ENCODE measurements at regions not wholly inside any gene's neighbourhood (a gene's known extent, or its start where the extent isn't known, plus 50 kb on each side); places are given as distances from the start of the nearest gene placed in this dataset.

DNA sequence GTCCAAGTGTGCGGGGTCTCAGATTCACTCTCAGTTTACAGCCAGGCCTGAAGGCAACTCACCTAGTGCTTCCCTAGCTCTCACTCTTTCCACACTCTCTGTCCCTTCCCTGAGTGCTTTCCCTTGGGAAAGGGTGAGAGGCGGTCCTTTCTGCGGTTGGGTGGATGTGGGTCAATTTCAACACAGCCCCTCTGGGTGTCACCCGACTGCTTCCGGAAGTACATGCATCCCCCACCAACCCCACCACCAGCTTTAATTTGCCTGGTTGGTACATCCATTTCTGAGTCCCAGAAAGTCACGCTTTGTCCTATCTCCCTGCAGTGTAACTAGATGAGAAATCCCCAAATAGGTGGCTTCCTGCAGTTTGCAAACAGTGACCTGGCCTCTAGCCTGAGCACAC, 307.3 kb upstream of the MEIS1 start:
- no peak overlapping the region for H3K4me3 ChIP-seq (ENCODE audit: insufficient read depth, low read length)
- no peaks in the 10 kb centered on the region for H3K9me3 ChIP-seq (ENCODE audit: low read depth, low read length)
- H3K27me3 ChIP-seq (ENCODE audit: insufficient read depth, low read length) = no peaks in the 10 kb centered on the region
- no peak overlapping the region for H3K27ac ChIP-seq (ENCODE audit: low read depth, low read length)
- no peak for DNase-seq (ENCODE audit: insufficient read length, low spot score, missing footprints)
- no peaks in the 10 kb centered on the region for H3K4me1 ChIP-seq (ENCODE audit: insufficient read depth, low read length)
- no peak overlapping the region for H3K4me2 ChIP-seq (ENCODE audit: insufficient read depth, low read length)
- no peaks in the 10 kb centered on the region for H3K79me2 ChIP-seq (ENCODE audit: insufficient read depth, low read length)
- TF ChIP-seq, protein P1, sequence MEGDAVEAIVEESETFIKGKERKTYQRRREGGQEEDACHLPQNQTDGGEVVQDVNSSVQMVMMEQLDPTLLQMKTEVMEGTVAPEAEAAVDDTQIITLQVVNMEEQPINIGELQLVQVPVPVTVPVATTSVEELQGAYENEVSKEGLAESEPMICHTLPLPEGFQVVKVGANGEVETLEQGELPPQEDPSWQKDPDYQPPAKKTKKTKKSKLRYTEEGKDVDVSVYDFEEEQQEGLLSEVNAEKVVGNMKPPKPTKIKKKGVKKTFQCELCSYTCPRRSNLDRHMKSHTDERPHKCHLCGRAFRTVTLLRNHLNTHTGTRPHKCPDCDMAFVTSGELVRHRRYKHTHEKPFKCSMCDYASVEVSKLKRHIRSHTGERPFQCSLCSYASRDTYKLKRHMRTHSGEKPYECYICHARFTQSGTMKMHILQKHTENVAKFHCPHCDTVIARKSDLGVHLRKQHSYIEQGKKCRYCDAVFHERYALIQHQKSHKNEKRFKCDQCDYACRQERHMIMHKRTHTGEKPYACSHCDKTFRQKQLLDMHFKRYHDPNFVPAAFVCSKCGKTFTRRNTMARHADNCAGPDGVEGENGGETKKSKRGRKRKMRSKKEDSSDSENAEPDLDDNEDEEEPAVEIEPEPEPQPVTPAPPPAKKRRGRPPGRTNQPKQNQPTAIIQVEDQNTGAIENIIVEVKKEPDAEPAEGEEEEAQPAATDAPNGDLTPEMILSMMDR (IDR thresholded peaks at IDR 0.05; ENCODE audit: extremely low read depth, low read depth, low read length) = no peak
- H3K36me3 ChIP-seq (ENCODE audit: insufficient read depth, low read length) = no peaks in the 10 kb centered on the region
- H4K20me1 ChIP-seq (ENCODE audit: insufficient read depth, low read length) = no peaks in the 10 kb centered on the region
- H2AFZ ChIP-seq (ENCODE audit: low read length) = no peak overlapping the region

DNA sequence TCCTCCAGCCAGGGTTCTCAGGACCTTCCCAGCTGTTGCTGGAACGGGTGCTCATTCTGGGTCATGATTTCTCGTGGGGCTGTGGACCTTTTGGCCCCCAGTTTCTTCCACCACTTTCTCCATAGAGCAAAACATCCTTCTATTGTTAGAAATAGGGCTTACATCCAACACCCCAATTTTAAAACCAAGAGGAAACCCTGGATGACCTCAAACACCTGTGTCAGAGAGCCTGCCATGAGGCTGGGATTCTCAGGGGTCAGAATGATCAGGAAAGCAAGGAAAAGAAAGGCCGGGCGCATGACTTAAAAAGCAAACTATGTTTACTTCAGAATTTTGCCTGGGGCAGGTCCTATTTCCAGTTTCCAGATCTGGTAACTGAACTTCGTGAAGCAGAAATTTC, 307.9 kb upstream of the MEIS1 start:
- no peaks in the 10 kb centered on the region for H3K79me2 ChIP-seq (ENCODE audit: insufficient read depth, low read length)
- H4K20me1 ChIP-seq (ENCODE audit: insufficient read depth, low read length) = no peaks in the 10 kb centered on the region
- H3K27me3 ChIP-seq (ENCODE audit: insufficient read depth, low read length) = no peaks in the 10 kb centered on the region
- H3K36me3 ChIP-seq (ENCODE audit: insufficient read depth, low read length) = no peaks in the 10 kb centered on the region
- no peaks in the 10 kb centered on the region for H3K9me3 ChIP-seq (ENCODE audit: low read depth, low read length)
- H3K4me2 ChIP-seq (ENCODE audit: insufficient read depth, low read length) = no peak overlapping the region
- H3K4me1 ChIP-seq (ENCODE audit: insufficient read depth, low read length) = no peaks in the 10 kb centered on the region
- no peak for DNase-seq (ENCODE audit: insufficient read length, low spot score, missing footprints)
- H3K4me3 ChIP-seq (ENCODE audit: insufficient read depth, low read length) = no peak overlapping the region
- H2AFZ ChIP-seq (ENCODE audit: low read length) = no peak overlapping the region
- TF ChIP-seq, protein P1 (IDR thresholded peaks at IDR 0.05; ENCODE audit: extremely low read depth, low read depth, low read length) = no peak
- no peak overlapping the region for H3K27ac ChIP-seq (ENCODE audit: low read depth, low read length)

DNA sequence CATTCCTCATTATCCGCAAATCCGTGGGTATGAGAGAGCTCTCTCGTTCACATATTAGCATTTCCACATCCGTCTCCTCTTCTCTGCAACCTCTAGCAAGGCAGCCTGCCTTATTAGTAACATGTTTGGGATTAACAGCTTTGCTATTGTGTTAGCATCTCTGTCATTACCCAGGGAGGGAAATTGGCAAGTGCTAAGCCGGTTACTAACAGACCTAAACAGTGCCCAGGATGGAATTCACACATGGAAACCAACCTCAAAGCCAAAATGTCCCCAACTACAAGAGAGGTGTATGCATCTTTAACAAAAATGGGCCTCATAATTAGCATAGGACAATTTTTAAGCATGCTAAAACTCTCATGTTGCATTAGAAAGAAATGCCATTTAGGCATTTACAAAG, 309.0 kb upstream of the MEIS1 start:
- Histone ChIP-seq H2AFZ (ENCODE audit: low read length) (no peak overlapping the region), H3K4me3 (ENCODE audit: insufficient read depth, low read length) (no peak overlapping the region), H3K27me3 (ENCODE audit: insufficient read depth, low read length) (no peaks in the 10 kb centered on the region), H4K20me1 (ENCODE audit: insufficient read depth, low read length) (no peaks in the 10 kb centered on the region), H3K27ac (ENCODE audit: low read depth, low read length) (no peak overlapping the region), H3K4me2 (ENCODE audit: insufficient read depth, low read length) (no peak overlapping the region), H3K9me3 (ENCODE audit: low read depth, low read length) (no peaks in the 10 kb centered on the region), H3K4me1 (ENCODE audit: insufficient read depth, low read length) (no peaks in the 10 kb centered on the region), H3K36me3 (ENCODE audit: insufficient read depth, low read length) (no peaks in the 10 kb centered on the region), H3K79me2 (ENCODE audit: insufficient read depth, low read length) (no peaks in the 10 kb centered on the region)
- TF ChIP-seq, protein P1 (IDR thresholded peaks at IDR 0.05; ENCODE audit: extremely low read depth, low read depth, low read length) = no peak
- DNase-seq (ENCODE audit: insufficient read length, low spot score, missing footprints) = no peak

DNA sequence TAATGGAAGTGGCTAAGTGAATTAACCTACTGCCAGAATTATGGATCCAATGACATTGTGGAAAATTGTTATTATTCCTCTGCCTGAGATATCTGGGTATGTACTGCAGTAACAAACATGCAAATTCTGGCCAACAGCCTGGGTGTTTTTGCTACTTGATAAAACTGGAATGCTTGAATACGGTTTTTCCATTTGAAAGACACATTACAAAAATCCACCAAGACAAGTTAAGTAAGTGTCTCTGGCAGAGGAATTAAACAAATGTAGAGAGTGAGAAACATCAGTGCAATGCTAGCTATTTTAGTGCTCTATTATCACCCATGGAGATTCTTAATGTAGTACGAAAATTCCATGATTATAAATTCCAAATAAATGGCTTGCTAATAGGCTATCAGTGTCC, 312.4 kb upstream of the MEIS1 start:
- Histone ChIP-seq H3K4me2 (ENCODE audit: insufficient read depth, low read length) (no peak overlapping the region), H3K9me3 (ENCODE audit: low read depth, low read length) (no peaks in the 10 kb centered on the region), H3K27ac (ENCODE audit: low read depth, low read length) (no peak overlapping the region), H4K20me1 (ENCODE audit: insufficient read depth, low read length) (no peaks in the 10 kb centered on the region), H3K4me1 (ENCODE audit: insufficient read depth, low read length) (no peaks in the 10 kb centered on the region), H3K4me3 (ENCODE audit: insufficient read depth, low read length) (no peak overlapping the region), H3K36me3 (ENCODE audit: insufficient read depth, low read length) (no peaks in the 10 kb centered on the region), H3K79me2 (ENCODE audit: insufficient read depth, low read length) (no peaks in the 10 kb centered on the region), H2AFZ (ENCODE audit: low read length) (no peak overlapping the region), H3K27me3 (ENCODE audit: insufficient read depth, low read length) (no peaks in the 10 kb centered on the region)
- no peak for DNase-seq (ENCODE audit: insufficient read length, low spot score, missing footprints)
- TF ChIP-seq, protein P1 (IDR thresholded peaks at IDR 0.05; ENCODE audit: extremely low read depth, low read depth, low read length) = no peak
